H9 (cell line): ENCODE measurements at regions not wholly inside any gene's neighbourhood (a gene's known extent, or its start where the extent isn't known, plus 50 kb on each side); places are given as distances from the start of the nearest gene placed in this dataset.

ENCODE experiments used
- DNase-seq: peaks from one replicate; pipeline ENCODE4 v3.0.0-alpha.2; 2017
- H2AFZ ChIP-seq: one replicate; pipeline ENCODE4 v1.6.1; 2013; ENCODE audit warnings: mild to moderate bottlenecking, low read length, control low read depth, moderate library complexity
- H2AK5ac ChIP-seq: 2 replicates; pipeline ENCODE4 v1.6.1; 2013; ENCODE audit warnings: low read length, control low read depth, mixed read lengths; ENCODE audit not compliant: insufficient read length
- H2BK120ac ChIP-seq: one replicate; pipeline ENCODE4 v1.6.1; 2013; ENCODE audit warnings: low read depth, mild to moderate bottlenecking, low read length, control low read depth, inconsistent platforms; ENCODE audit not compliant: poor library complexity, severe bottlenecking
- H2BK12ac ChIP-seq: 2 replicates; pipeline ENCODE4 v1.6.1; 2013; ENCODE audit warnings: low read length, control low read depth, mixed read lengths, low read depth; ENCODE audit not compliant: insufficient read length
- H2BK15ac ChIP-seq: 2 replicates; pipeline ENCODE4 v1.6.1; 2013; ENCODE audit warnings: low read depth, low read length, control low read depth
- H2BK20ac ChIP-seq: one replicate; pipeline ENCODE4 v1.6.1; 2013; ENCODE audit warnings: low read depth, mild to moderate bottlenecking, low read length, control low read depth, inconsistent platforms; ENCODE audit not compliant: poor library complexity, severe bottlenecking
- H2BK5ac ChIP-seq: 2 replicates; pipeline ENCODE4 v1.6.1; 2013; ENCODE audit warnings: low read length, control low read depth, mixed read lengths; ENCODE audit not compliant: insufficient read length
- H3K14ac ChIP-seq: 2 replicates; pipeline ENCODE4 v1.6.1; 2013; ENCODE audit warnings: low read length, control low read depth; ENCODE audit not compliant: insufficient read depth
- H3K18ac ChIP-seq: 2 replicates; pipeline ENCODE4 v1.6.1; 2013; ENCODE audit warnings: low read depth, mild to moderate bottlenecking, mixed read lengths, low read length, control low read depth; ENCODE audit not compliant: insufficient read length
- H3K23ac ChIP-seq: 2 replicates; pipeline ENCODE4 v1.6.1; 2013; ENCODE audit warnings: low read length, control low read depth, mixed read lengths, low read depth; ENCODE audit not compliant: insufficient read length
- H3K23me2 ChIP-seq: 2 replicates; pipeline ENCODE4 v1.6.1; 2013; ENCODE audit warnings: low read depth, mild to moderate bottlenecking, mixed read lengths, low read length, control low read depth; ENCODE audit not compliant: insufficient read length, poor library complexity, severe bottlenecking
- H3K27ac ChIP-seq: 2 replicates; pipeline ENCODE4 v1.5.1; 2013; ENCODE audit warnings: low read length, control low read depth, mixed read lengths, low read depth; ENCODE audit not compliant: insufficient read length
- H3K27me3 ChIP-seq: 2 replicates; pipeline ENCODE4 v1.6.1; 2013; ENCODE audit warnings: low read length, control low read depth, inconsistent platforms; ENCODE audit not compliant: insufficient read depth
- H3K4ac ChIP-seq: 2 replicates; pipeline ENCODE4 v1.6.1; 2013; ENCODE audit warnings: low read depth, mild to moderate bottlenecking, control low read depth, inconsistent platforms, low read length, moderate library complexity
- H3K4me1 ChIP-seq: 2 replicates; pipeline ENCODE4 v1.6.1; 2013; ENCODE audit warnings: low read length, control low read depth, inconsistent platforms; ENCODE audit not compliant: insufficient read depth
- H3K4me2 ChIP-seq: 2 replicates; pipeline ENCODE4 v1.6.1; 2013; ENCODE audit warnings: low read length, control low read depth, mixed read lengths; ENCODE audit not compliant: insufficient read length, insufficient read depth
- H3K56ac ChIP-seq: 2 replicates; pipeline ENCODE4 v1.6.1; 2013; ENCODE audit warnings: low read depth, mild to moderate bottlenecking, mixed read lengths, low read length, control low read depth; ENCODE audit not compliant: insufficient read length
- H3K79me1 ChIP-seq: 2 replicates; pipeline ENCODE4 v1.6.1; 2013; ENCODE audit warnings: low read depth, mild to moderate bottlenecking, moderate library complexity, low read length, control low read depth, inconsistent platforms; ENCODE audit not compliant: insufficient read depth, poor library complexity, severe bottlenecking
- H3K79me2 ChIP-seq: 2 replicates; pipeline ENCODE4 v1.6.1; 2013; ENCODE audit warnings: low read length, control low read depth, inconsistent platforms; ENCODE audit not compliant: insufficient read depth
- H3K9ac ChIP-seq: 2 replicates; pipeline ENCODE4 v1.6.1; 2013; ENCODE audit warnings: low read length, control low read depth, mixed read lengths; ENCODE audit not compliant: insufficient read length; ENCODE audit errors: extremely low read depth
- H3K9me3 ChIP-seq: one replicate; pipeline ENCODE4 v1.6.1; 2013; ENCODE audit warnings: low read depth, low read length, inconsistent platforms; ENCODE audit not compliant: control insufficient read depth
- H3T11ph ChIP-seq: one replicate; pipeline ENCODE4 v1.6.1; 2013; ENCODE audit warnings: mild to moderate bottlenecking, low read length, control low read depth, inconsistent platforms
- H4K20me1 ChIP-seq: one replicate; pipeline ENCODE4 v1.6.1; 2013; ENCODE audit not compliant: control insufficient read depth, insufficient read length, insufficient read depth
- H4K5ac ChIP-seq: 2 replicates; pipeline ENCODE4 v1.6.1; 2013; ENCODE audit warnings: low read depth, mild to moderate bottlenecking, mixed read lengths, low read length, control low read depth; ENCODE audit not compliant: insufficient read length
- H4K8ac ChIP-seq: replicated peaks from 2 replicates; pipeline ENCODE4 v1.6.1; 2013; ENCODE audit warnings: low read length, control low read depth, mixed read lengths, low read depth; ENCODE audit not compliant: insufficient read length
- H4K91ac ChIP-seq: 2 replicates; pipeline ENCODE4 v1.6.1; 2013; ENCODE audit warnings: low read depth, mild to moderate bottlenecking, moderate library complexity, mixed read lengths, low read length, control low read depth; ENCODE audit not compliant: insufficient read length
- H3K27ac Mint-ChIP-seq, 3 experiments: 2 replicates in 2 of 3; 3 replicates in 1 of 3; pipeline ENCODE4 v1.8.0; 2020 to 2021; ENCODE audit warnings: mixed read lengths in 3 of 3, mild to moderate bottlenecking in 1 of 3, moderate library complexity in 1 of 3
- H3K27me3 Mint-ChIP-seq: 2 replicates; pipeline ENCODE4 v1.8.0; 2021; ENCODE audit warnings: low read depth, mild to moderate bottlenecking, moderate library complexity, mixed read lengths
- H3K36me3 Mint-ChIP-seq, 3 experiments: 2 replicates in 2 of 3; 3 replicates in 1 of 3; pipeline ENCODE4 v1.8.0; 2020 to 2021; ENCODE audit warnings: low read depth in 3 of 3, mixed read lengths in 3 of 3; ENCODE audit not compliant: insufficient read depth in 1 of 3
- H3K4me1 Mint-ChIP-seq, 2 experiments: 2 replicates each; pipeline ENCODE4 v1.8.0; 2020; ENCODE audit warnings: mixed read lengths in 2 of 2
- H3K4me3 Mint-ChIP-seq, 2 experiments: 2 replicates in 1 of 2; 3 replicates in 1 of 2; pipeline ENCODE4 v1.8.0; 2020 to 2021; ENCODE audit warnings: mild to moderate bottlenecking in 2 of 2, mixed read lengths in 2 of 2, moderate library complexity in 1 of 2
- H3K9me3 Mint-ChIP-seq, 2 experiments: 2 replicates in 1 of 2; 3 replicates in 1 of 2; pipeline ENCODE4 v1.8.0; 2020; ENCODE audit warnings: mild to moderate bottlenecking in 2 of 2, mixed read lengths in 2 of 2, moderate library complexity in 1 of 2
- WGBS: extraction: QIAGEN DNeasy Blood & Tissue Kit; methylation state at CpG from one replicate; pipeline ENCODE4 v1.1.7; 2013; ENCODE audit warnings: missing lambda C conversion rate, low lambda C conversion rate, mixed read lengths; ENCODE audit not compliant: insufficient read length; ENCODE audit errors: extremely low coverage; 5-methylcytosine and 5-hydroxymethylcytosine counted together
- TF ChIP-seq, protein P1 (sequence below): fragments of 200-600 bp; sonication (generic); conservative IDR thresholded peaks from 3 replicates; pipeline ENCODE4 v1.8.0; 2021; ENCODE audit warnings: antibody characterized with exemption, mild to moderate bottlenecking

- Histone ChIP-seq H3K27me3 (no peaks in the 10 kb centered on the region), H3K23me2 (no peaks in the 10 kb centered on the region), H3K9ac (no peak overlapping the region), H3K4me2 (no peak overlapping the region), H2BK15ac (no peak overlapping the region), H2BK12ac (no peak overlapping the region), H3K56ac (no peak overlapping the region), H3K18ac (no peak overlapping the region), H3K4ac (no peak overlapping the region), H2BK20ac (no peak overlapping the region), H2BK5ac (no peak overlapping the region), H3K27ac (no peak overlapping the region), H4K5ac (no peak overlapping the region), H3T11ph (no peak overlapping the region), H4K8ac (no peak overlapping the region), H3K79me1 (no peaks in the 10 kb centered on the region), H2AK5ac (no peak overlapping the region), H4K20me1 (no peaks in the 10 kb centered on the region), H2BK120ac (no peak overlapping the region), H3K23ac (no peak overlapping the region), H3K9me3 (no peaks in the 10 kb centered on the region), H3K14ac (no peak overlapping the region), H4K91ac (no peak overlapping the region), H2AFZ (no peak overlapping the region), H3K79me2 (no peaks in the 10 kb centered on the region), H3K4me1 (no peaks in the 10 kb centered on the region)
- WGBS, result no CpG with 5 or more reads among the region's 1 CpG
- Mint-ChIP-seq H3K27me3 (no peaks in the 10 kb centered on the region; the same call in none of the 2 replicates), H3K4me3 (no peak overlapping the region), H3K9me3 (peaks cover 3 to 4% of the 10 kb centered on the region in 2 experiments; a peak in 3 of 5 replicates), H3K4me1 (no peaks in the 10 kb centered on the region), H3K27ac (no peak overlapping the region), H3K36me3 (no peaks in the 10 kb centered on the region)
- no peak for DNase-seq
- TF ChIP-seq, protein P1, sequence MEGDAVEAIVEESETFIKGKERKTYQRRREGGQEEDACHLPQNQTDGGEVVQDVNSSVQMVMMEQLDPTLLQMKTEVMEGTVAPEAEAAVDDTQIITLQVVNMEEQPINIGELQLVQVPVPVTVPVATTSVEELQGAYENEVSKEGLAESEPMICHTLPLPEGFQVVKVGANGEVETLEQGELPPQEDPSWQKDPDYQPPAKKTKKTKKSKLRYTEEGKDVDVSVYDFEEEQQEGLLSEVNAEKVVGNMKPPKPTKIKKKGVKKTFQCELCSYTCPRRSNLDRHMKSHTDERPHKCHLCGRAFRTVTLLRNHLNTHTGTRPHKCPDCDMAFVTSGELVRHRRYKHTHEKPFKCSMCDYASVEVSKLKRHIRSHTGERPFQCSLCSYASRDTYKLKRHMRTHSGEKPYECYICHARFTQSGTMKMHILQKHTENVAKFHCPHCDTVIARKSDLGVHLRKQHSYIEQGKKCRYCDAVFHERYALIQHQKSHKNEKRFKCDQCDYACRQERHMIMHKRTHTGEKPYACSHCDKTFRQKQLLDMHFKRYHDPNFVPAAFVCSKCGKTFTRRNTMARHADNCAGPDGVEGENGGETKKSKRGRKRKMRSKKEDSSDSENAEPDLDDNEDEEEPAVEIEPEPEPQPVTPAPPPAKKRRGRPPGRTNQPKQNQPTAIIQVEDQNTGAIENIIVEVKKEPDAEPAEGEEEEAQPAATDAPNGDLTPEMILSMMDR, result no peak
Observed at GRCh38 chr3:189057369-189057768, 114.4 kb upstream of the TPRG1 start.
